Panc1 (cell line): ENCODE measurements at regions not wholly inside any gene's neighbourhood (a gene's known extent, or its start where the extent isn't known, plus 50 kb on each side); places are given as distances from the start of the nearest gene placed in this dataset.

Experiments used
- ATAC-seq: fragments of 200-7000 bp; cut with Tn5 transposase; 2 replicates; pipeline ENCODE4 v1.9.1; 2020; ENCODE audit warnings: mild to moderate bottlenecking, moderate library complexity
- BruUV-seq: library from RNA; stranded (reverse); fragments of 400-500 nt; replicated peaks from 2 replicates; lab custom pipeline; 2021; lab: Mats Ljungman, UMichigan
- CTCF ChIA-PET: fragments of 300-600 bp; sonication (Branson Sonifier 250); formaldehyde crosslinking; loops from one replicate; lab custom pipeline; 2022; ENCODE audit warnings: antibody characterized with exemption; lab: Charles Lee
- POLR2A ChIA-PET: fragments of 300-600 bp; sonication (Branson Sonifier 250); formaldehyde crosslinking; loops from one replicate; lab custom pipeline; 2022; ENCODE audit warnings: antibody characterized with exemption; lab: Charles Lee
- DNase-seq: peaks from one replicate; pipeline ENCODE4 v3.0.0-alpha.2; 2010; ENCODE audit warnings: low read depth, low spot score
- H3K27ac ChIP-seq: 2 replicates; pipeline ENCODE4 v1.5.1; 2011; ENCODE audit warnings: mild to moderate bottlenecking, low read length, inconsistent platforms
- H3K27me3 ChIP-seq: fragments of 200-500 bp; sonication (Bioruptor generic); 2 replicates; pipeline ENCODE4 v1.6.0; 2014; ENCODE audit warnings: low read length, inconsistent platforms; ENCODE audit not compliant: control insufficient read depth, insufficient read depth
- H3K36me3 ChIP-seq: fragments of 200-500 bp; sonication (Bioruptor generic); 2 replicates; pipeline ENCODE4 v1.5.1; 2014; ENCODE audit warnings: inconsistent platforms, mild to moderate bottlenecking, low read length, moderate library complexity; ENCODE audit not compliant: control insufficient read depth, insufficient read depth
- H3K4me1 ChIP-seq: 2 replicates; pipeline ENCODE4 v1.5.1; 2011; ENCODE audit warnings: inconsistent platforms, mild to moderate bottlenecking, low read length, moderate library complexity; ENCODE audit not compliant: control insufficient read depth, insufficient read depth
- H3K4me3 ChIP-seq, 2 experiments: 2 replicates each; pipeline ENCODE4 v1.5.1; 2011 to 2012; ENCODE audit warnings: low read depth in 2 of 2, low read length in 2 of 2, mild to moderate bottlenecking in 2 of 2, inconsistent platforms in 1 of 2, moderate library complexity in 1 of 2
- H3K9me3 ChIP-seq: fragments of 200-500 bp; sonication (Bioruptor generic); 2 replicates; pipeline ENCODE4 v1.5.1; 2014; ENCODE audit warnings: low read depth, mild to moderate bottlenecking, inconsistent platforms, low read length, moderate library complexity; ENCODE audit not compliant: control insufficient read depth, insufficient read depth
- POLR2AphosphoS5 ChIP-seq: IDR thresholded peaks from 2 replicates; pipeline ENCODE4 v1.6.1; 2012; ENCODE audit warnings: mild to moderate bottlenecking, low read depth, low read length, moderate library complexity
- SIN3A ChIP-seq: IDR thresholded peaks from 2 replicates; pipeline ENCODE4 v1.6.1; 2012; ENCODE audit warnings: low read depth, mild to moderate bottlenecking, low read length, moderate library complexity, borderline replicate concordance; ENCODE audit not compliant: insufficient read depth
- TCF7L2 ChIP-seq: IDR thresholded peaks from 2 replicates; pipeline ENCODE4 v1.6.1; 2011; ENCODE audit warnings: mild to moderate bottlenecking, low read depth, low read length, inconsistent platforms
- in situ Hi-C: cut with HindIII; loops from 2 replicates; pipeline ENCODE4 v1.10.0; 2016; ENCODE audit warnings: low sequenced_read_pairs, low pct_unique_long_range_greater_than_20kb
- intact Hi-C: fragments of 100-400 bp; cut with micrococcal nuclease; formaldehyde crosslinking; loops from one replicate; pipeline ENCODE4 v1.10.0; 2022; ENCODE audit not compliant: unreplicated experiment
- TF ChIP-seq, protein P1 (sequence below), 2 experiments: IDR thresholded peaks; 2 replicates each; pipeline ENCODE4 v1.6.1; 2011 to 2012; ENCODE audit warnings: low read depth in 2 of 2, control low read depth in 1 of 2, low read length in 1 of 2, mild to moderate bottlenecking in 1 of 2, moderate library complexity in 1 of 2; ENCODE audit not compliant: insufficient read depth in 1 of 2
- TF ChIP-seq, protein P2 (sequence below): fragments of 450-650 bp; IDR thresholded peaks from 2 replicates; pipeline ENCODE4 v1.5.1; 2017; ENCODE audit warnings: mild to moderate bottlenecking

DNA sequence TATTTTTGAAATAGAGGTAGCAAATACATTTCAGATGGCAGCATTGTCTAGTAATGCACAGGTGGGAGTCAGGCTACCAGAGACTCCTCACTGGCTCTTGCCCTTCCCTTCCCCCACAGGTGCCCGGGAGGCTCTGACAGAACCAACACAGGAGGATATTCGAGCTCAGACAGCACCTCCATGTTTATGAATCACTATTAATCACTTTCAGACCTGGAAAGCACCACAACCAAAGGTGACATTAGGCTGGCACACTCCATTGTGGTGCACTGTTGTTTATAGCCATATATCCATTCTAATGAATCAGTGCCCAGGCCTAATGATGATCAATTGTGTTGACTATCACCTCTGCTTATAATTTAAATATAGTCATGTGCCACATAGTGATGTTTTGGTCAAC is 107.8 kb upstream of the NAMPT start:
- H3K9me3 ChIP-seq: no peaks in the 10 kb centered on the region
- H3K27me3 ChIP-seq: no peaks in the 10 kb centered on the region; the same call in 1 of the 2 replicates
- ATAC-seq: no peak
- intact Hi-C loops (no loop called here), in situ Hi-C loops (no loop called here)
- POLR2A ChIA-PET: no interaction called here
- no peaks in the 10 kb centered on the region for H3K4me1 ChIP-seq
- no peaks in the 10 kb centered on the region for H3K36me3 ChIP-seq
- H3K27ac ChIP-seq: no peak overlapping the region
- DNase-seq: no peak
- no peak overlapping the region for H3K4me3 ChIP-seq
- CTCF ChIA-PET: no interaction called here
- TF ChIP-seq, protein P1, sequence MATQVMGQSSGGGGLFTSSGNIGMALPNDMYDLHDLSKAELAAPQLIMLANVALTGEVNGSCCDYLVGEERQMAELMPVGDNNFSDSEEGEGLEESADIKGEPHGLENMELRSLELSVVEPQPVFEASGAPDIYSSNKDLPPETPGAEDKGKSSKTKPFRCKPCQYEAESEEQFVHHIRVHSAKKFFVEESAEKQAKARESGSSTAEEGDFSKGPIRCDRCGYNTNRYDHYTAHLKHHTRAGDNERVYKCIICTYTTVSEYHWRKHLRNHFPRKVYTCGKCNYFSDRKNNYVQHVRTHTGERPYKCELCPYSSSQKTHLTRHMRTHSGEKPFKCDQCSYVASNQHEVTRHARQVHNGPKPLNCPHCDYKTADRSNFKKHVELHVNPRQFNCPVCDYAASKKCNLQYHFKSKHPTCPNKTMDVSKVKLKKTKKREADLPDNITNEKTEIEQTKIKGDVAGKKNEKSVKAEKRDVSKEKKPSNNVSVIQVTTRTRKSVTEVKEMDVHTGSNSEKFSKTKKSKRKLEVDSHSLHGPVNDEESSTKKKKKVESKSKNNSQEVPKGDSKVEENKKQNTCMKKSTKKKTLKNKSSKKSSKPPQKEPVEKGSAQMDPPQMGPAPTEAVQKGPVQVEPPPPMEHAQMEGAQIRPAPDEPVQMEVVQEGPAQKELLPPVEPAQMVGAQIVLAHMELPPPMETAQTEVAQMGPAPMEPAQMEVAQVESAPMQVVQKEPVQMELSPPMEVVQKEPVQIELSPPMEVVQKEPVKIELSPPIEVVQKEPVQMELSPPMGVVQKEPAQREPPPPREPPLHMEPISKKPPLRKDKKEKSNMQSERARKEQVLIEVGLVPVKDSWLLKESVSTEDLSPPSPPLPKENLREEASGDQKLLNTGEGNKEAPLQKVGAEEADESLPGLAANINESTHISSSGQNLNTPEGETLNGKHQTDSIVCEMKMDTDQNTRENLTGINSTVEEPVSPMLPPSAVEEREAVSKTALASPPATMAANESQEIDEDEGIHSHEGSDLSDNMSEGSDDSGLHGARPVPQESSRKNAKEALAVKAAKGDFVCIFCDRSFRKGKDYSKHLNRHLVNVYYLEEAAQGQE (IDR thresholded peaks at IDR 0.05; ENCODE audit: insufficient read depth in 1 of 2, low read depth in 2 of 2, low read length in 1 of 2): no peak
- TF ChIP-seq SIN3A: no peak
- TF ChIP-seq TCF7L2: no peak
- no peak for TF ChIP-seq POLR2AphosphoS5
- TF ChIP-seq, protein P2, sequence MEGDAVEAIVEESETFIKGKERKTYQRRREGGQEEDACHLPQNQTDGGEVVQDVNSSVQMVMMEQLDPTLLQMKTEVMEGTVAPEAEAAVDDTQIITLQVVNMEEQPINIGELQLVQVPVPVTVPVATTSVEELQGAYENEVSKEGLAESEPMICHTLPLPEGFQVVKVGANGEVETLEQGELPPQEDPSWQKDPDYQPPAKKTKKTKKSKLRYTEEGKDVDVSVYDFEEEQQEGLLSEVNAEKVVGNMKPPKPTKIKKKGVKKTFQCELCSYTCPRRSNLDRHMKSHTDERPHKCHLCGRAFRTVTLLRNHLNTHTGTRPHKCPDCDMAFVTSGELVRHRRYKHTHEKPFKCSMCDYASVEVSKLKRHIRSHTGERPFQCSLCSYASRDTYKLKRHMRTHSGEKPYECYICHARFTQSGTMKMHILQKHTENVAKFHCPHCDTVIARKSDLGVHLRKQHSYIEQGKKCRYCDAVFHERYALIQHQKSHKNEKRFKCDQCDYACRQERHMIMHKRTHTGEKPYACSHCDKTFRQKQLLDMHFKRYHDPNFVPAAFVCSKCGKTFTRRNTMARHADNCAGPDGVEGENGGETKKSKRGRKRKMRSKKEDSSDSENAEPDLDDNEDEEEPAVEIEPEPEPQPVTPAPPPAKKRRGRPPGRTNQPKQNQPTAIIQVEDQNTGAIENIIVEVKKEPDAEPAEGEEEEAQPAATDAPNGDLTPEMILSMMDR: no peak
- BruUV-seq: no TSS peak

DNA sequence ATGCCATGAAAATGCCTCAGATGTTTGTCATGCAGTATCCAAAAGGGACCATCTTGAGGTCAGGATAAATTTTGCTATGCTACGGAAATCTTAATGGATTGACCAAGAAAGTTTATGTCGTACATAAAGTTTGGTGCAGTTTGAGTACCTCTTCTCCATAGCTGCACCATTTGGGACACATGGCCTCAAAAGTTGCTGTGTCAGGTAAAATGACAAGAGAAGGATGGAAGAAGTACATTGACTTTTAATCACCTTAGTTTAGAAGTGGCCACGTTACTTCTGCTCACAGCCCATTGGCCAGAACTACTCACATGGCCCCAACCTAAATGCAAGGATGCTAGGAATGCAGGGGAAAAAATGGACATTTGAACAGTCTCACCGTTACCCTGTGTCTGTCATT is 107.4 kb upstream of the NAMPT start:
- TF ChIP-seq, protein P1 (IDR thresholded peaks at IDR 0.05; ENCODE audit: insufficient read depth in 1 of 2, low read depth in 2 of 2, low read length in 1 of 2): no peak
- TF ChIP-seq POLR2AphosphoS5: no peak
- TF ChIP-seq, protein P2: no peak
- TF ChIP-seq SIN3A: no peak
- no peak for TF ChIP-seq TCF7L2
- H3K27ac ChIP-seq: no peak overlapping the region
- H3K36me3 ChIP-seq: no peaks in the 10 kb centered on the region
- no peak overlapping the region for H3K4me3 ChIP-seq
- no peaks in the 10 kb centered on the region for H3K4me1 ChIP-seq
- no TSS peak for BruUV-seq
- no peaks in the 10 kb centered on the region for H3K9me3 ChIP-seq
- CTCF ChIA-PET: no interaction called here
- ATAC-seq: no peak
- intact Hi-C loops: no loop called here
- in situ Hi-C loops: no loop called here
- DNase-seq: no peak
- POLR2A ChIA-PET: no interaction called here
- no peaks in the 10 kb centered on the region; the same call in 1 of the 2 replicates for H3K27me3 ChIP-seq
